HG02981 (cell line): ENCODE measurements at regions not wholly inside any gene's neighbourhood (a gene's known extent, or its start where the extent isn't known, plus 50 kb on each side); places are given as distances from the start of the nearest gene placed in this dataset.
"Not testable (repeated sequence)": the region's sequence is repeated elsewhere in the genome, so short reads cannot be mapped to it uniquely, and the experiment has no call there.

ENCODE experiments used
- ATAC-seq: cut with Tn5 transposase; IDR thresholded peaks from one replicate; pipeline ENCODE4 v1.9.1; 2021; ENCODE audit warnings: mild to moderate bottlenecking, moderate library complexity; ENCODE audit not compliant: unreplicated experiment

- not testable (repeated sequence) for ATAC-seq
Measured at GRCh38 chr2:356304-356703, 68.4 kb upstream of the ALKAL2 start.

DNA sequence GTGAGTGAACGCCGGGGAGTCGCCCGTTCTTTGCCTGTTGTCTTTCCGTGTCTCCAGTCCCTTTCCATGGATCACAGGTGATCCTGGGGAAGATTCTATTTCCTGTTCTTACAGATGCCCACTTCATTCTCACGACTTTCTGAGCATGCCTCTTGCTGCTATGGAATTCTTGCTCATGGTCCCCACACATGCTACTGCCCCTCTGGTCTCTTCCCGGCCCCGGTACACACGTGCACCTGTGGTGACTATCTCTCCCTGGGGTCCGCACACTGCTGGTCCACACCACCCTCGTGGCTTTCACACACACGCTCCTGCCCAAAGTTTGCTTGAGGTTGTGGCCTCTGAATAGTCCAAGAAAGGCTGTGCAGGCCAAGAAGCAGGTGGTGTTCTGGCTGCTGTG lies 67.9 kb upstream of the ALKAL2 start:
- no peak for ATAC-seq

GRCh38 chr2:352696-353095 lies 64.8 kb upstream of the ALKAL2 start:
- no peak for ATAC-seq

GRCh38 chr2:349390-349789 lies 61.5 kb upstream of the ALKAL2 start:
- no peak for ATAC-seq

GRCh38 chr2:348361-348916 lies 60.5 kb upstream of the ALKAL2 start:
- no peak for ATAC-seq

GRCh38 chr2:344811-345210 lies 56.9 kb upstream of the ALKAL2 start:
- ATAC-seq: no peak

DNA sequence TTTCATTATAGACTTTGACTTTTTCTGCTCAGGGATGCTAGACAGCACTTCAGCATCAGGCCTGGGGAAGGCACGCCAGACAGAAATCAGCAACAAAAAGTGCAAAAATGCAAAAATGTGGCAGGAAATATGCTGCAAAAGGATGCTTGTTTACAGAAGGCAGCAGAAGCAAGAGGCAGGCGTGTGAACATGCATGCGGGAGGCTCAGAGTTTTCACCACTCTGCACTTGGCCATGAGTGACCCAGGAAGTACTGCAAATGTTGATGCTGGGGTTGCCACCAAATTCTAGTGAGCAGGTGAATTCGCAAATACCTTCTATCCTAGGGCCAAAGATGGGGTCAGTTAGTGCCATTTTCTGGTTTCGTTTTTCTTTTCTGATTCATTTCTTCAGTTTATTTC lies 55.5 kb upstream of the ALKAL2 start:
- ATAC-seq: no peak

DNA sequence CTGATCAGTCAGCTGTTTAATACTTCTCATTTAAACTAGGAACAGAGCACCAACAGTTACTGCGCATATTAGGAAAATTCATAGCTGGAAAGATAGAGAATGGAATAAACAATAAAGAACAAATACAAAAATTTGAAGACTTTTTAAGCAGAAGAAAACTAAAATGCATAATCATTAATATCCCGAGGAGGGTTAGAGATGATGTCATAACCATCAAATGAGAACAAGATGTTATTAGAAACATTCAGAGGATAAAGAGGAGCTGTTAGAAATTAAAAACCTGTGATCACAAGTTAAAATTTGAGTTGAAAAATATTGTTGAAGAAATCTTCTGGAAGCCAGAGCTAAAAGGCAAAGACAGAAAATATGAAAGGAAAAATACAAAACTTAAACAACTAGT lies 54.0 kb upstream of the ALKAL2 start:
- ATAC-seq: no peak

- no peak for ATAC-seq
Measured at GRCh38 chr2:341017-341542, 53.2 kb upstream of the ALKAL2 start.
